IMR-90 (cell line): ENCODE measurements at regions not wholly inside any gene's neighbourhood (a gene's known extent, or its start where the extent isn't known, plus 50 kb on each side); places are given as distances from the start of the nearest gene placed in this dataset.

ENCODE experiments used
- ATAC-seq: fragments of 200-7000 bp; cut with Tn5 transposase; 2 replicates; pipeline ENCODE4 v1.9.1; 2020; ENCODE audit warnings: low read depth, mild to moderate bottlenecking, moderate library complexity
- BruUV-seq: library from RNA; stranded (reverse); fragments of 400-500 nt; replicated peaks from 2 replicates; lab custom pipeline; 2021; lab: Mats Ljungman, UMichigan
- CTCF ChIA-PET: fragments of 300-600 bp; formaldehyde crosslinking; extraction: SDS; loops from one replicate; lab custom pipeline; 2021; ENCODE audit warnings: antibody characterized with exemption; lab: Yijun Ruan, JAX
- POLR2A ChIA-PET: fragments of 300-600 bp; sonication (Branson Sonifier 250); formaldehyde crosslinking; loops from one replicate; lab custom pipeline; 2022; ENCODE audit warnings: antibody characterized with exemption; ENCODE audit not compliant: unreplicated experiment; lab: Charles Lee
- DNase-seq: peaks from one replicate; pipeline ENCODE4 v3.0.0; 2013
- H2AFZ ChIP-seq: replicated peaks from 2 replicates; pipeline ENCODE3; 2013; ENCODE audit warnings: low read length, mild to moderate bottlenecking; ENCODE audit not compliant: poor library complexity
- H2AK5ac ChIP-seq: 2 replicates; pipeline ENCODE4 v1.6.1; 2013; ENCODE audit warnings: low read depth, low read length, inconsistent platforms
- H2AK9ac ChIP-seq: replicated peaks from 2 replicates; pipeline ENCODE3; 2013; ENCODE audit warnings: mild to moderate bottlenecking, low read depth, low read length, moderate library complexity; ENCODE audit not compliant: poor library complexity
- H2BK120ac ChIP-seq: 2 replicates; pipeline ENCODE4 v1.6.1; 2013; ENCODE audit warnings: low read depth, low read length, inconsistent platforms
- H2BK15ac ChIP-seq: 3 replicates; pipeline ENCODE4 v1.6.1; 2013; ENCODE audit warnings: low read depth, low read length, inconsistent platforms
- H2BK20ac ChIP-seq: 2 replicates; pipeline ENCODE4 v1.6.1; 2013; ENCODE audit warnings: low read depth, mild to moderate bottlenecking, inconsistent platforms, low read length, moderate library complexity
- H2BK5ac ChIP-seq: 2 replicates; pipeline ENCODE4 v1.6.1; 2013; ENCODE audit warnings: mild to moderate bottlenecking, low read depth, low read length, inconsistent platforms; ENCODE audit not compliant: poor library complexity, severe bottlenecking
- H3K14ac ChIP-seq: replicated peaks from 2 replicates; pipeline ENCODE4 v1.6.1; 2013; ENCODE audit warnings: low read depth, low read length, inconsistent platforms
- H3K18ac ChIP-seq: 2 replicates; pipeline ENCODE4 v1.6.1; 2013; ENCODE audit warnings: low read depth, low read length, control low read depth
- H3K23ac ChIP-seq: 2 replicates; pipeline ENCODE4 v1.6.1; 2013; ENCODE audit warnings: low read depth, low read length, inconsistent platforms
- H3K27ac ChIP-seq: 2 replicates; pipeline ENCODE4 v1.5.1; 2013; ENCODE audit warnings: mild to moderate bottlenecking, control low read depth, low read length; ENCODE audit not compliant: insufficient read depth
- H3K27me3 ChIP-seq: 2 replicates; pipeline ENCODE4 v1.6.1; 2013; ENCODE audit warnings: low read length; ENCODE audit not compliant: control insufficient read depth, insufficient read depth
- H3K36me3 ChIP-seq: 2 replicates; pipeline ENCODE4 v1.6.1; 2013; ENCODE audit warnings: low read length, mixed read lengths; ENCODE audit not compliant: control insufficient read depth, insufficient read depth
- H3K4ac ChIP-seq: 2 replicates; pipeline ENCODE4 v1.6.1; 2013; ENCODE audit warnings: low read depth, low read length, inconsistent platforms
- H3K4me1 ChIP-seq: 2 replicates; pipeline ENCODE4 v1.6.1; 2013; ENCODE audit warnings: low read length, mixed read lengths; ENCODE audit not compliant: control insufficient read depth, insufficient read depth
- H3K4me2 ChIP-seq: 2 replicates; pipeline ENCODE4 v1.6.1; 2013; ENCODE audit warnings: low read depth, mild to moderate bottlenecking, control low read depth, low read length, moderate library complexity
- H3K4me3 ChIP-seq: 2 replicates; pipeline ENCODE4 v1.5.1; 2013; ENCODE audit warnings: low read depth, mild to moderate bottlenecking, control low read depth, low read length, moderate library complexity; ENCODE audit not compliant: insufficient read depth
- H3K56ac ChIP-seq: 2 replicates; pipeline ENCODE4 v1.6.1; 2013; ENCODE audit warnings: low read length, inconsistent platforms; ENCODE audit not compliant: insufficient read depth; ENCODE audit errors: extremely low read depth
- H3K79me1 ChIP-seq, 2 experiments: 2 replicates each; pipeline ENCODE4 v1.6.1; 2013; ENCODE audit warnings: low read length in 2 of 2, inconsistent platforms in 1 of 2, low read depth in 1 of 2
- H3K9ac ChIP-seq: 2 replicates; pipeline ENCODE4 v1.6.1; 2013; ENCODE audit warnings: low read depth, low read length, control low read depth
- H3K9me1 ChIP-seq: 2 replicates; pipeline ENCODE4 v1.6.1; 2013; ENCODE audit warnings: low read length, inconsistent platforms; ENCODE audit not compliant: insufficient read depth
- H3K9me3 ChIP-seq: 2 replicates; pipeline ENCODE4 v1.6.1; 2013; ENCODE audit warnings: low read length; ENCODE audit not compliant: control insufficient read depth, insufficient read depth
- H4K20me1 ChIP-seq: 2 replicates; pipeline ENCODE4 v1.6.1; 2013; ENCODE audit warnings: low read length, inconsistent platforms; ENCODE audit not compliant: insufficient read depth
- H4K5ac ChIP-seq: 2 replicates; pipeline ENCODE4 v1.6.1; 2013; ENCODE audit warnings: mild to moderate bottlenecking, low read depth, low read length, control low read depth
- H4K8ac ChIP-seq, 2 experiments: 2 replicates each; pipeline ENCODE4 v1.6.1; 2013; ENCODE audit warnings: low read depth in 2 of 2, low read length in 2 of 2, control low read depth in 1 of 2, inconsistent platforms in 1 of 2
- H4K91ac ChIP-seq: 2 replicates; pipeline ENCODE4 v1.6.1; 2013; ENCODE audit warnings: low read depth, low read length, inconsistent platforms; ENCODE audit not compliant: insufficient read depth
- BHLHE40 ChIP-seq: fragments of 150-350 bp; IDR thresholded peaks from 2 replicates; pipeline ENCODE4 v1.6.1; 2016; ENCODE audit warnings: mild to moderate bottlenecking, low read depth, low read length
- CEBPB ChIP-seq: IDR thresholded peaks from 2 replicates; pipeline ENCODE4 v1.6.1; 2012; ENCODE audit warnings: low read depth, low read length, improper control_type of control experiment
- CHD1 ChIP-seq: IDR thresholded peaks from 2 replicates; pipeline ENCODE4 v1.6.1; 2012; ENCODE audit warnings: low read depth, low read length, improper control_type of control experiment
- CTCF ChIP-seq: conservative IDR thresholded peaks from 2 replicates; pipeline ENCODE4 v1.5.1; 2012; ENCODE audit warnings: mild to moderate bottlenecking, low read depth, low read length, improper control_type of control experiment
- ELK1 ChIP-seq: fragments of 150-350 bp; IDR thresholded peaks from 2 replicates; pipeline ENCODE4 v1.6.1; 2016; ENCODE audit warnings: low read depth, mild to moderate bottlenecking, low read length, moderate library complexity, borderline replicate concordance
- FOS ChIP-seq: fragments of 150-350 bp; IDR thresholded peaks from 2 replicates; pipeline ENCODE4 v1.6.1; 2016; ENCODE audit warnings: low read depth, low read length
- MAFK ChIP-seq: IDR thresholded peaks from 2 replicates; pipeline ENCODE4 v1.6.1; 2012; ENCODE audit warnings: low read depth, low read length, improper control_type of control experiment
- MAZ ChIP-seq: IDR thresholded peaks from 2 replicates; pipeline ENCODE4 v1.6.1; 2012; ENCODE audit warnings: low read depth, mild to moderate bottlenecking, low read length, improper control_type of control experiment, moderate library complexity, borderline replicate concordance
- MXI1 ChIP-seq: IDR thresholded peaks from 2 replicates; pipeline ENCODE4 v1.6.1; 2012; ENCODE audit warnings: low read depth, mild to moderate bottlenecking, low read length, moderate library complexity, borderline replicate concordance
- NFE2L2 ChIP-seq: fragments of 150-350 bp; IDR thresholded peaks from 2 replicates; pipeline ENCODE4 v1.6.1; 2016; ENCODE audit warnings: low read depth, mild to moderate bottlenecking, low read length
- POLR2A ChIP-seq: IDR thresholded peaks from 2 replicates; pipeline ENCODE4 v1.6.1; 2012; ENCODE audit warnings: mild to moderate bottlenecking, low read depth, low read length
- RAD21 ChIP-seq: IDR thresholded peaks from 2 replicates; pipeline ENCODE4 v1.6.1; 2012; ENCODE audit warnings: low read length, improper control_type of control experiment
- RCOR1 ChIP-seq: IDR thresholded peaks from 2 replicates; pipeline ENCODE4 v1.6.1; 2012; ENCODE audit warnings: mild to moderate bottlenecking, low read length, improper control_type of control experiment; ENCODE audit not compliant: insufficient replicate concordance
- RFX5 ChIP-seq: IDR thresholded peaks from 2 replicates; pipeline ENCODE4 v1.8.0; 2012; ENCODE audit warnings: low read depth, mild to moderate bottlenecking, low read length, moderate library complexity
- SMC3 ChIP-seq: fragments of 150-350 bp; IDR thresholded peaks from 2 replicates; pipeline ENCODE4 v1.6.1; 2016; ENCODE audit warnings: low read depth, mild to moderate bottlenecking, antibody characterized with exemption, low read length, moderate library complexity
- USF2 ChIP-seq: fragments of 150-350 bp; IDR thresholded peaks from 2 replicates; pipeline ENCODE4 v1.6.1; 2017; ENCODE audit warnings: mild to moderate bottlenecking, antibody characterized with exemption, low read length, low read depth
- WGBS, 2 experiments: methylation state at CpG; one replicate each; pipeline versions ENCODE4 v1.1.5 to v1.1.7; 2013; ENCODE audit warnings: missing lambda C conversion rate in 2 of 2; ENCODE audit not compliant: insufficient read length in 1 of 2; ENCODE audit errors: extremely low coverage in 2 of 2; 5-methylcytosine and 5-hydroxymethylcytosine counted together
- dilution Hi-C: fragments of 300-500 bp; cut with HindIII; formaldehyde crosslinking; loops from one replicate; pipeline ENCODE4 v1.14.3; 2018; ENCODE audit warnings: low sequenced_read_pairs; ENCODE audit not compliant: unreplicated experiment
- in situ Hi-C: fragments of 300-500 bp; cut with MboI; formaldehyde crosslinking; loops from 3 replicates; pipeline ENCODE4 v1.14.3; 2019; ENCODE audit warnings: low sequenced_read_pairs, inconsistent platforms, mixed read lengths
- intact Hi-C: fragments of 100-400 bp; cut with micrococcal nuclease; formaldehyde crosslinking; loops from 2 replicates; pipeline ENCODE4 v1.10.0; 2022

GRCh38 chr3:36206956-36207580 is 173.2 kb upstream of the STAC start:
- CTCF ChIA-PET = no interaction called here
- dilution Hi-C loops = no loop called here

More at GRCh38 chr3:36206956-36207580, 173.2 kb upstream of the STAC start:
- Histone ChIP-seq H2BK20ac (no peak overlapping the region), H4K8ac (no peak overlapping the region), H3K27me3 (no peaks in the 10 kb centered on the region), H2BK120ac (no peak overlapping the region), H2BK5ac (no peak overlapping the region), H3K56ac (no peak overlapping the region), H3K18ac (no peak overlapping the region), H2AFZ (no peak overlapping the region), H2AK5ac (no peak overlapping the region), H3K14ac (no peak overlapping the region), H3K9ac (no peak overlapping the region), H3K4me3 (no peak overlapping the region), H3K27ac (no peak overlapping the region), H3K4ac (no peak overlapping the region), H4K91ac (no peak overlapping the region), H3K36me3 (no peaks in the 10 kb centered on the region), H3K23ac (no peak overlapping the region), H2AK9ac (no peak overlapping the region), H3K79me1 (no peaks in the 10 kb centered on the region), H3K9me3 (no peaks in the 10 kb centered on the region), H4K20me1 (no peaks in the 10 kb centered on the region), H3K4me1 (no peaks in the 10 kb centered on the region), H3K9me1 (no peaks in the 10 kb centered on the region), H2BK15ac (no peak overlapping the region), H4K5ac (no peak overlapping the region), H3K4me2 (no peak overlapping the region)
- intact Hi-C loops (no loop called here), in situ Hi-C loops (no loop called here)
- DNase-seq = no peak
- POLR2A ChIA-PET = no interaction called here
- no CpG with 5 or more reads among the region's 4 CpGs for WGBS, 2 experiments
- no peak for TF ChIP-seq MAZ
- no peak for TF ChIP-seq RFX5
- TF ChIP-seq BHLHE40 = no peak
- no peak for TF ChIP-seq NFE2L2
- no peak for TF ChIP-seq RAD21
- no peak for TF ChIP-seq POLR2A
- TF ChIP-seq USF2 = no peak
- no peak for TF ChIP-seq FOS
- TF ChIP-seq MXI1 = no peak
- no peak for TF ChIP-seq CHD1
- no peak for TF ChIP-seq RCOR1
- TF ChIP-seq SMC3 = no peak
- TF ChIP-seq CEBPB = no peak
- no peak for TF ChIP-seq CTCF
- TF ChIP-seq MAFK = no peak
- no peak for TF ChIP-seq ELK1
- ATAC-seq = no peak
- BruUV-seq = no TSS peak
